Activated CD4-positive, alpha-beta T cell treated with anti-CD3 and anti-CD28 coated beads, Interleukin-2, Interleukin-4, amounts not matched to agents 100 ng/mL and 50 ng/mL, durations not matched to agents 16 hours and 8 hours (primary cell): ENCODE measurements at regions not wholly inside any gene's neighbourhood (a gene's known extent, or its start where the extent isn't known, plus 50 kb on each side); places are given as distances from the start of the nearest gene placed in this dataset.
"Not testable (repeated sequence)": the region's sequence is repeated elsewhere in the genome, so short reads cannot be mapped to it uniquely, and the experiment has no call there.

Experiments
- DNase-seq: peaks from one replicate; pipeline ENCODE4 v3.0.0-alpha.2; 2020; ENCODE audit warnings: low spot score

- no peak for DNase-seq
Measured at GRCh38 chr1:34369701-34370455, 193.2 kb downstream of the C1orf94 start.

GRCh38 chr1:34370748-34371147 is 194.0 kb downstream of the C1orf94 start:
- DNase-seq: no peak

DNA sequence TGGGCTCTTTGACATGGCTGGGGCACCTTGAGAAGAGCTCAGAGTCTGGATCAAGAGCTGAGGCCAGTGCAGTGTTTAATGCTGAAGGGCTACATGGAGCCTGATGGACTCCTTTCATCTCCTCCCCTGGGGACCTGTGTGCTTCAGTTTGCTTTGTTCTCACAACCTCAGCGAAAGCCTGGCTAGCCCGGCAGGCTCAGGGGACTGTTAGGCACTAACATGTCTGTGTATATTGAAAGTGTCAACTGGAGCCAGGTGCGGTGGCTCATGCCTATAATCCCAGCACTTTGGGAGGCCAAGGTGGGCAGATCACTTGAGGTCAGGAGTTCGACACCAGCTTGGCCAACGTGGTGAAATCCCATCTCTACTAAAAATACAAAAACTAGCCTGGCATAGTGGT is 194.5 kb downstream of the C1orf94 start:
- DNase-seq: not testable (repeated sequence)

GRCh38 chr1:34371829-34372532 is 195.3 kb downstream of the C1orf94 start:
- DNase-seq: no peak

GRCh38 chr1:34372891-34373290 is 196.2 kb downstream of the C1orf94 start:
- DNase-seq: no peak

DNA sequence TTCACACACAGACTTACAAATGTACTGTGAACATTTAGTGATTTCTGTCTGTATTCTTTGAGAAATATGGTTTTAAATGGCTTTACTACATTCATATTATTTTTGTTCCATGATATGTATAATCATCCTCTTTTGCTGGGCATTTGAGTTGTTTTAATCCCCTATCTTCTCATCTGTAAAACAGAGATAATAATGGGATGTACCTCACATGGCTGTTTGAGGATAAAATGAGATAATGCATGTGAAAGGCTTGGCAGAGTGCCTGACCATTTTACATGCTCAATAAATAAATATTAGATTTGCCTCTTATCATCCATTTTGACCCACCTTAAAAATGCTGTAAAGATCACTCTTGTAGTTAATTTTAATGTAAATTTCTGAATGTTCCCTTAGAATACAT is 197.2 kb downstream of the C1orf94 start:
- DNase-seq: no peak

- DNase-seq: no peak
Measured at GRCh38 chr1:34376531-34376930, 199.8 kb downstream of the C1orf94 start.

DNA sequence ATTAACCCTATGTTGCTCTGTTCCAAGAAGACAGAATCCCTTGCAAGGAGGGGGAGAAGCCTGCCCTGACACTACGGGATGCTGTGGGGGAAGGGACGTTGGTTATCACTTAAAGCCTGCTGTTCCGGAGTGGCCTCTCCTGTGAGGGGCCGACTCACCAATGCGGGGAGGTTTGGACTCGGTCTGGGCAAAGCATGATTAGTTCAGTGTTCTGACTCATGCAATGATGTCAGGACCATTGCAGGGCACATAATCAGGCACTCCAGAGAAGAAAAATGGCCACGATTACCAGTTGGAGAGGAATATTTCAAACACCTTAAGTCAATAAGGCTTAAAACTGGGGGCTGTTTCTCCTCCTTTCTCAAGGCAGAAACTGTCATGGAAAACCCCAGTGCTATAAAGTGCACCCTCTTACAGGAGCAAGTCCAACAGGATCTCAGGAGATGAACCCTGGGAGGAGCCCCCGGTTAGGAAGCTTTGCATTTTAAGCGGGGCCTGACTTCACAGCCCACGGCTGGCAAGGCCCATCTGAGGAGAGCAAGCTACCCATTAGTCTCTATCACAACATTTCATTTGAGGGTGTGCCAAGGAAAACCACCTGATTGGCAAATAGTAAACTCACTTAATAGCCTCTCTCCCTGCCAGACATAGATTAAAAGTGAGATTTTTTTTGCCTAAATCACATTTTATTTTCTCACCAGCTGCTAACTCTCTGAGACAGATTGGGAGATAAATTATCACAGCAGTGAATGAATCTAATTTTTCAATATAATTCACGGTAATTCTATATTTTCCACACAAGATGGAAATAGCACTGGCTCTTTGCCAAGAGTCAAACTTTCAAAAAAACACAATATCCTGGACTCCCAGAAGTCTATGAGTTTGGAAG is 202.5 kb downstream of the C1orf94 start:
- DNase-seq: no peak

DNA sequence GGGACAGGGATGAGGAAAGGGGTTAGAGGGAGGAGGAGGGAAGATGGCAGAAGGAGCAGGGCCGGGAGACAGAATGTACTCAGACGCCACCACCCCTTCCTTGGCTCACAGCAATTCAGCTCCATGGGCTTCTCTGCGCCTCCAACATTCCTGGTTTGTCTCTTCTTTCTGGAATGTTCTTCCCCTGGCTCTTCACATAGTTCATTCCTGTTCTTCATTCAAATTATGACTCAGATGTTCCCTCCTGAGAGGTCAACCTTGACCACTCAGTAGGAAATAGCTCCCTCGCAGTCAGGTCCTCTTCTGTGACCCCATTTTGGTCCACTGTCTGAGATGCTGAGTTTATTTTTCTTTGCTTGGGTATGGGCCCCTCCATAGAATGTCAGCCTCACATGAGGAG is 203.2 kb downstream of the C1orf94 start:
- DNase-seq: no peak

DNA sequence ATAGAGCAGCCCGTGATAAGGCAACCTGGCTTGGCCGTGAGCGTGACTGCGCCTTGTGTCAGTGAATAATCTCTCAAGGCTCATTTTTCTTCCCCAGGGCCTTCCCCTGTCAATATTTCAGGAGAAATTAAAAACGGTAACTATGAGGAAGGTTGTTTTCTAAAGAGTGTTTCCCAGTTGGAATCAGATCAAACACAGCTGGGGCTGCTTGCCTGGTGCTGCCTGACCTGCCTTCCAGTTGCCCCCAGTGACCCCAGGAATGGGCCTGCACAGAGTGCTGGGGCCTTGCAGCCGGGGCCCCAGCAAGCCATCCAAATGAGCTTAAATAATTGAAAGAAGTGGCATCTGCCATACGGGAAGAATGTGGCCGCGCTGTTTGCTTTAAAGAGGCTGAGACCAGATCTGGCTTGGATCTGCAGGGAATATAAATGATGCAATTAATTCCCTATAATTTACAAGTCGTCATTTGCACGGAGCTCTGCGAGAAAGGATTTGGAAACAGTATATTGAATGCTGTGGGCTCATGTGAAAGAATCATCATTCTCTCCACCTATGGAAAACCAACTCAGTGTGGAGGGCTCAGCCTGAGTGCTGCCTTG is 203.9 kb downstream of the C1orf94 start:
- DNase-seq: no peak

- no peak for DNase-seq
Measured at GRCh38 chr1:34389974-34390373, 213.3 kb downstream of the C1orf94 start.

GRCh38 chr1:34396042-34396441 is 219.3 kb downstream of the C1orf94 start:
- no peak for DNase-seq

DNA sequence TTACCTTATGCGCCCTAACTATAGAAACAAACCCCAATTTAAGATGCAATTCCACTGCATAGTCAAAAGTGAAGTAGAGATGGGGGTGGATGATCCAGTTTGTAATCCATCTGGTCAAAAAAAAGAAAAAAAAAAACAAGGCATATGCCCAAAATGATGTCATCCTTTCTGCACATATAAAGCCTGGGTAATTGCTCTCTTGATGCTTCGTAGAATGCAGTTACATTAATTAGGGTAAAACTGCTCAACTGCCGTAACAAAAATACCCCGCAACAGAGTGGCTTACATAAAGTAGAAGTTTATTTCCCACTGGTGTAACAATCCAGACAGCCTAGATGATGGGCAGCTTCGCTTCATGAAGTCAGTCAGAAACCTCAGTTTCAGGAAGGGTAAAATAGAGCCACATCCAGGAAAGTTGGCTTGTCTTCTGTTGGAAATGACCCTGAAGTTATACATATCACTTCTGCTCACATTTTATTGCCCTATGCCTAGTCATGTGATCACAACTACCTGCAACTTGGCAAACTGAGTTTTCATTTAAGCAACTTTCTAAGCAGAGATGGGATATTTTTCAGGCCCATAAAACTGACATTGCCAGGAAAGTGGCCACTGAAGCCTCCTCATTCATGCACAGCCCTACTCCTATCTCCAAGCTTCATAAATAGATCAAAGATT is 221.7 kb downstream of the C1orf94 start:
- DNase-seq: no peak

- DNase-seq: no peak
Measured at GRCh38 chr1:34398916-34399275, 222.2 kb downstream of the C1orf94 start.

- no peak for DNase-seq
Measured at GRCh38 chr1:34400675-34401074, 224.0 kb downstream of the C1orf94 start.

- DNase-seq: no peak
Measured at GRCh38 chr1:34403156-34403555, 226.4 kb downstream of the C1orf94 start.

DNA sequence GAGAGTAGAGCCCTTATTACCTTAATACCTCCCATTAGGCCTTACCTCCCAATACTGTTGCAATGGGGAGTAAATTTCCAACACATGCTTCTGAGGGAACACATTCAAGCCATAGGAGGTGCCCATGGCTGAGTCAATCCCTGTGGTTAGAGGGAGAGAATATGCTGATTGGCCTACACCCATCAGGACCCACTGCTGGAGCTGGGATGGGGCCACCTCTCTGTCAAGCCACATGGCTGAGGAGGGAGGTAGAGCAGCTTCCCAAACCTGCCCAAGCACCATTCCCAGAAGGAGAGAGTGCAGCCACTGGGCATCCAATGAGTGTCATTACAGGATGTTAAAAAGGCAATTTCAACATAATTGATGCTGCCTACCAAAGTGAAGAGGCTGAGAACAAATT is 228.1 kb downstream of the C1orf94 start:
- no peak for DNase-seq

GRCh38 chr1:34405266-34405959 is 228.7 kb downstream of the C1orf94 start:
- no peak for DNase-seq

DNA sequence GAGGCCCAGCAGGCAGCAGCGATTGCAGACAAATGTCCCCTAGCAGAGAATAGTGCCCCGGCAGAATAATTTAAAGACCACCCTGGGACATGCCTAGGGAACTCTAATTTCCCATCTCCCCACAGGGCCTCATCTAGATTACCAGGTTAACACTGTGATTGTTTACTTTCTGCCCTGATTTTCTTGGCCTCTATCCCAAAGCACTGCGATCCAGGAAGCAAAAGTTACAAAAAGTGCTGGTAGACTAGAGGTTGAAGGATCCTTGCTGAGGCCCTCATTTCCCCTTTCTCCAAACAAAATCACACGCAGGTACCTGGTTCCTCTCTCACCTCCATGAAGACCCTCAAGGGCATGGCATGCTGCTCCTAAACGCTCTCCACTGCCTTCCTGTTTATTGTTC is 229.7 kb downstream of the C1orf94 start:
- no peak for DNase-seq

- DNase-seq: no peak
Measured at GRCh38 chr1:34406833-34407539, 230.3 kb downstream of the C1orf94 start.

- DNase-seq: no peak
Measured at GRCh38 chr1:34408011-34408410, 231.3 kb downstream of the C1orf94 start.
